ENCODE measurements at regions not wholly inside any gene's neighbourhood (a gene's known extent, or its start where the extent isn't known, plus 50 kb on each side); places are given as distances from the start of the nearest gene placed in this dataset. TPM values are rescaled to one million over a fixed set of nuclear protein-coding genes. Genes with fewer than 3 reads are reported as not detected.

GRCh38 chr12:31780096-31780495 is 51.3 kb upstream of the AMN1 start:
- no peaks in the 10 kb centered on the region for H3K9me3 ChIP-seq (ENCODE audit: low read depth, low read length)
- H3K4me2 ChIP-seq (ENCODE audit: insufficient read depth, low read length) = no peak overlapping the region
- no peak overlapping the region for H3K27ac ChIP-seq (ENCODE audit: low read depth, low read length)
- TF ChIP-seq CTCF (IDR thresholded peaks at IDR 0.05; ENCODE audit: extremely low read depth, low read depth, low read length) = no peak
- no peaks in the 10 kb centered on the region for H3K79me2 ChIP-seq (ENCODE audit: insufficient read depth, low read length)
- no peaks in the 10 kb centered on the region for H3K4me1 ChIP-seq (ENCODE audit: insufficient read depth, low read length)
- no peak for DNase-seq (ENCODE audit: insufficient read length, low spot score, missing footprints)
- no peaks in the 10 kb centered on the region for H3K27me3 ChIP-seq (ENCODE audit: insufficient read depth, low read length)
- no peak overlapping the region for H2AFZ ChIP-seq (ENCODE audit: low read length)
- no peaks in the 10 kb centered on the region for H4K20me1 ChIP-seq (ENCODE audit: insufficient read depth, low read length)
- no peak overlapping the region for H3K4me3 ChIP-seq (ENCODE audit: insufficient read depth, low read length)
- H3K36me3 ChIP-seq (ENCODE audit: insufficient read depth, low read length) = no peaks in the 10 kb centered on the region

- no peaks in the 10 kb centered on the region for H3K27me3 ChIP-seq (ENCODE audit: insufficient read depth, low read length)
- no peak overlapping the region for H3K4me2 ChIP-seq (ENCODE audit: insufficient read depth, low read length)
- H3K36me3 ChIP-seq (ENCODE audit: insufficient read depth, low read length) = no peaks in the 10 kb centered on the region
- H3K9me3 ChIP-seq (ENCODE audit: low read depth, low read length) = no peaks in the 10 kb centered on the region
- no peaks in the 10 kb centered on the region for H4K20me1 ChIP-seq (ENCODE audit: insufficient read depth, low read length)
- H2AFZ ChIP-seq (ENCODE audit: low read length) = no peak overlapping the region
- H3K27ac ChIP-seq (ENCODE audit: low read depth, low read length) = no peak overlapping the region
- no peak for DNase-seq (ENCODE audit: insufficient read length, low spot score, missing footprints)
- H3K4me1 ChIP-seq (ENCODE audit: insufficient read depth, low read length) = no peaks in the 10 kb centered on the region
- TF ChIP-seq CTCF (IDR thresholded peaks at IDR 0.05; ENCODE audit: extremely low read depth, low read depth, low read length) = no peak
- no peaks in the 10 kb centered on the region for H3K79me2 ChIP-seq (ENCODE audit: insufficient read depth, low read length)
- H3K4me3 ChIP-seq (ENCODE audit: insufficient read depth, low read length) = no peak overlapping the region
These were observed 49.9 kb upstream of the AMN1 start for GRCh38 chr12:31778687-31779086.

Small RNAs in the stretch of these regions (small RNA-seq; reads per million reads assigned to genes)
- gene RF00402 (not detected), gene RNU6-1069P (not detected)
